Kasumi-1 (cell line): ENCODE measurements at regions not wholly inside any gene's neighbourhood (a gene's known extent, or its start where the extent isn't known, plus 50 kb on each side); places are given as distances from the start of the nearest gene placed in this dataset.

ENCODE experiments used
- DNase-seq, 2 experiments: peaks; one replicate each; lab custom pipeline; 2025; lab: John Stamatoyannopoulos, UW

DNA sequence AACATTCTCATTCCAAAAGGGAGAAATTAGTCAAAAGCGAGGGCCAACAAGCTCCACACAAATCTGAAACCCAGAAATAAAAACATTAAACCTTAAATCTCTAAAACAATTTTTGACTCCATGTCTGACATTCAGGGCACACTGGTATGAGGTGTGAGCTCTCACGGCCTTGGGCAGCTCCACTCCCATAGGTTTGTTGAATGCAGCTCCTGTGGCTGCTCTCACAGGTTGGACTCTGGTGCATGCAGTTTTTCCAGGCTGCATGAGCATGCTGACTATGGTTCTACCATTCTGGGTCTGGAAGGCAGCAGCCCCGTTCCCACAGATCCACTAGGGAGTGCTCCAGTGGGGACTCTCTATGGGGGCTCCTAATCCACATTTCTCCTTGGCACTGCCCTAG is 887.1 kb upstream of the GHITM start:
- DNase-seq = no peak

DNA sequence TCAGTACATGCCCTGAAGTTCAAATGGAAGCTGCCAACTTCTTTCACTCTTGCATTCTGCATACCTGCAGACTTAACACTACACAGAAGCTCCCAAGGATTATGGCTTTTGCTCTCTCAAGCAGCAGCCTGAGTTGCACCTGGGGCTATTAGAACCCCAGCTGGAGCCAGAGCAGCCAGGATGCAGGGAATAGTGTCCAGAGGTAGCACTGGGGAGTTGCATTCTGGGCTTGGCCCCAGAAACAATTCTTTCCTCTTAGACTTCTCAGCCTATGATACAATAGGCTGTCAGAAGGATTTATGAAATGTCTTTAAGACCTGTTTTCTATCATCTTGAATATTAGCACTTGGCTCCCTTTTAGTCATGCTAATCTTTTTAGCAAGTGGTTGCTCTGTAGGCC is 886.7 kb upstream of the GHITM start:
- DNase-seq = no peak

DNA sequence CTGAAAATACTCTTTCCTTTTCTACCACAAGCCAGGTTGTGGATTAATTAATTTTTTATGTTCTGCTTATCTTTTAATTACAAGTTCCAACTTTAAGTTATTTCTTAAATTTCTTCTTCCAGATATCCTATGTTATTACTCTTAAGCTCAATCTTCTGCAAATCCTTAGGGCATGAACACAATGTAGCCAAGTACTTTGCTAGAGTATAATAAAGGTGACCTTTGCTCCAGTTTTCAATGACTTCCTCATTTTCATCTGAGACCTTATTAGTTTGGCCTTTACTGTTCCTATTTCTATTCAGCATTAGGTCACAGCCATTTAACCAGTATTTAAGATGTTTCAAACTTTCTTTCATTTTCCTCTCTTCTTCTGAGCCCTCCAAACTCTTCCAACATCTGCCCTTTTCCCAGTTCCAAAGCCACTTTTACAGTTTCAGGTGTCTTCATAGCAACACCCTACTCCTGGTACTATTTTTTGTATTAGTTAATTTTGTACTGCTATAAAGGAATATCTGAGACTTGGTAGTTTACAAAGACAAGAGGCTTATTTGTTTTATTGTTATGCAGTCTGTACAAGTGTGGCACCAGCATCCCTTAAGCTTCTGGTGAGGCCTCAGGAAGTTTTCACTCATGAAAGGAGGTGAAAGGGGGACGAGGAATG is 886.2 kb upstream of the GHITM start:
- no peak for DNase-seq

DNA sequence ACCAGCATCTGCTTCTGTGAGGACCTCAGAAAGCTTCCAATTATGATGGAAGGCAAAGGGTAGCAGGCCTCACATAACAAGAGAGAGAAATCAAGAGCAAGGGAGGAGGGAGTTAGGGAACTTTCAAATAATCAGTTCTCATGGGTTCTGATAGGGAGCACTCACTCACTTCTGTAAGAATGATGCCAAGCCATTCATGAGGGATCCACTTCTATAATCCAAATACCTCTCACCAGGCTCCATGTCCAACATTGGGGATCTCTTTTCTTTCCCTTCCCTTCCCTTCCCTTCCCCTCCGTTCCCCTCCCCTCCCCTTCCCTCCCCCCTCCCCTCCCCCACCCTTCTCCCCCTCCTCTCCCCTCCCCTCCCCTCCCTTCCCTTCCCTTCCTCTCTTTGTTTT is 884.6 kb upstream of the GHITM start:
- no peak for DNase-seq

DNA sequence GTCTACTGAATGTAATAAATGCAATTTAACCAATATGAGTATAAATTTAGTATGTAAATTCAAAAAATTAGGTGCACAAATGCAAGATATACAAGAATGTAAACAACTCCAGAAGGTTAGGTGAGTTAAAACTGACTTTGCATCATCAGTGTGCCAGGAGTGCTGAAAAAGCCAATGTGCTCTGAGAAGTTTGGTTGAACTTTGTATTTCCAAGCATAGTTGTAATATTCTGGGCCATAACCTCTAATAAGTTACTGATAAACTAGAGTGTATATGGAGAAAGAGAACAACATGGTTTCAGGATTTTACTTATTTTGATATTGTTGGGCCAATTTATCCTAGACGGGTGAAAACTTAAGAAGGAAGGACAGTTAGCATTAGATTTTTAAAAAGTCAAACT is 876.9 kb upstream of the GHITM start:
- no peak for DNase-seq

DNA sequence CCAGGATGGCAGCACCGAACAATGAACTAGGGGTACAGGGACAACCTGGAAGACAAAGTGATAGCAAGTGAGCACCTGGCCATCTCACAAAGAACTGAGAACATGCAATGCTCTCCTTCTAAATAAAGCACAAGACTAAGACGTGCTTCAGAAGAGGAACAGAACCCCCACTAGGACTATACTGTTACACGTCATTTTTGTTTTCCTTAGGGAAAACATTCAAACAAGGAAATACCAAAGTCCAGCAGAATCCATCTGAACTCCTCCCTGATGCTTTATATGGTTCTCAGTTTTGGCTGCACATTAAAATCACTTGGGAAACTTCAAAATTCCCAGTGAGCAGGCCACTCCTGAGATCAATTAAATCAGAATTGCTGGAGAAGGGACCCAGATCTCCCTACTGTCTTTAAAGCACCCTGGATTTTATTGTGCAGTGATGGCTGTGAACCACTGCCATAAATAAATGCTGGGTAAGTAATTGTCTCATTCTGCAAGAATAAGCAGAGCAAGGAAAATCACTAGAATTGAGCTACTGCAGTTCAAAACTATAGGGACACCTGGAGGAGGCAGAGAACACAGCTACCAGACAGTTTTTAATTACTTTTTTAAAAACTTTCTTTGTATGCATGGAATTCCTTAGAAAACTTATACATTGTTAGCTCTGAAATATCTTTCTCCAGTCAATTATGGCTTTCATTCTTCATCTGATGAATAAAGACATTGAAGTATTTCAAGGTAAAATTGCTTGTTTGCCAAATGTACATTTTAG is 866.5 kb upstream of the GHITM start:
- DNase-seq = no peak

DNA sequence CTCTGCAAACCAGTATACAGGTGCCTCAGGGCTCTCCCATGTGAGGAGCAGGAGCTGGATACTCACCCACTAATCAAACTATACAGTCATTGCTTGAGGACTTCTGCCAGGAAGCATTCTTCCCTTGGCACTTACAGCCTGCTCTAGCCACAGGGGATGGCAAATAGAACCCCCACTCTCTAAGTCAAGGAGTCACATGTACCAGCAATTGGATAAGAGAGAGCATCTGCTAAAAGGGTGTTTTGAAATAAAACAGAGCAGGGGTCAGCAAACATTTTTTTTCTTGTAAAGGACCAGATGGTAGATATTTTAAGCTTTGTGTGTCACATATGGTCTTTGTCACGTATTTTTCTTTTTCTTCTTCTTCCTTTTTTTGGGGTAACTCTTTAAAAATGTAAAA is 865.2 kb upstream of the GHITM start:
- DNase-seq = no peak

DNA sequence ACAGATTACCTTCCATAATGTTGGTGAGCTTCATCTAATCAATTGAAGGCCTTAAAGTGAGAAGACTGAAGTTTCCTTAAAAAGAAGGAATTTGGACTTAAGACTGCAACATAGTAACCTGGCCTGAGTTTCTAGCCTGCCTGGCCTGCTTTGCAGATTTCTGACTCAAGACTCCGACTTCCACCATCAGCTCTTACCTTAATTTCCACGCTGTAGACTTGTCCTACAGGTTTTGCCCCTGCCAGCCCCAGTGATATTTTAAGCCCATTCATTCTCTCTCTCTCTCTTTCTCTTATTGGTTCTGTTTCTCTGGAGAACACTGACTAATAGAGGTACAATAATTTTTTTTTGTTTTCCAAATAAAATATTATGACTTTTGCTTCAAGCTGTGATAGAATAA is 862.3 kb upstream of the GHITM start:
- DNase-seq = no peak

DNA sequence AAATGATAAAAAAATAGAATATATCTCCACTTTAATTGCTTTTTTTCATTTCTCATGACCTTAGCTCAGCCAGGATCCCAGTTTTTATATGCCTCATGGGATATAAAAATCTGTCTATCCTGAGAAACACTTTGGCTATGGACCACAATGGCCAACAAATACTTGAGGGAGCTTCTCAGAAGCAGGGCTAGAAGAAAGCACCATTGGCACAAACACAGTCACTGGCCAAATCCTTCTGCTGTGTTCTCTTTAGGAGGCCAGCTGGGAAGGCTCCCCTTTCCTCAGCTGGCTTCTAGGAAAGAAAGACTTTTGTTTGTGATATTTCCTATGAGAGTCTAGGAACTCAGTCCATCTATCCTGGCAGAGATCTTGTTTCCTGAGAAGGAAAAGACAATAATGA is 856.2 kb upstream of the GHITM start:
- DNase-seq = no peak

DNA sequence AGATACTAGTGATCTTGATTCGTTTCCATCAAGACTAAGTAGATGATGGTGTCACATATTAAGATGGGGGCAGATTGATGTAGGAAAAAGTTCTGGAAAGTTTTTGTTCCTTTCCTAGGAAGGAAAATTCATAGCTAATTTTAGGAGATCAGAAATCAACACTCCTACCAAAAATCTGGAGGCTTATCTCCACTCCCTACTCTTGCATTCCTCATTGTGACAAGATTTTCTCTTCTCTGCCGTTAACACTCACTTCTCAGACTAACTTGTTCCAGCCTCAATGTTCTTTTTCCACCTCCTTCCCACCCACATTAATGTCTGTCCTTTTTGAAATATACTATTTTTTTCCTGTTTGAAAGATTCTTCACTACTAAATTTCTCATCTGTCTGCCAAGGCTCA is 851.9 kb upstream of the GHITM start:
- no peak for DNase-seq

DNA sequence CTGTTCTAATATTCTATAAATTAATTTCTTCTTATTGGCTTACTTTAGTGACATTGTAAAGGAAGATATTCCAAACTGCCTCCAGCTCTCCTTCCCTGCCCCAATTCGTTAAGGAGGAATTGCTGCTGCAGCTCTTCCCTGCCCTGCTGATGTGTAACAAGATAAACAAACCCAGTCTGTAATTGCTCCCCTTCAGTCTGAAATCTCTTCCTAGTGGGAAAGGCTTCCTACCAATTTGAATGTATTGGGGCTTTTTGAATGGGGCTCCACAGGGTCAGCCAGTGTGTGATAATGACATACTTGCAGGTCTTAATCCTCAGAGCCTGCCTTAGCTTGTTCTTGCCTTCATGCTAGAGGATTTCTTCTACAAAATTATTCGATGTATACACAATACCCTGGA is 849.9 kb upstream of the GHITM start:
- DNase-seq = no peak

DNA sequence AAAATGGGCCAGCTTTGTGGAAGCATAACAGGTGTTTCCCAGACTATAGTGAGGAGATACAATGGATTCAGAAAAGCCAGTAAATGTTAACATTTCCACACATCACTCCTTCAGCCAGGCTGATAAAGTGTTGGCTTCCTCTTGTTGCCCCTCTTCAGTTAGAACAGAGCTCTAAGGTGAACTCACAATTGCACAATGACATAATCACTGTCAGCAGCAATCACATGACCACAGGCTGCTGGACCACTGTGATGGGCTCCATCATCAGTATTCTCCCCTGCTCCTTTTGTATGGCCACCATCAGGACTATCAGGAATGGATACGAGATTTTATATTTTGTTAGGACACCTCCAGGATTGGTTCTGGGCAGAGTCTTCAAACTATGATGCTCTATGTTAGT is 849.4 kb upstream of the GHITM start:
- DNase-seq = no peak

DNA sequence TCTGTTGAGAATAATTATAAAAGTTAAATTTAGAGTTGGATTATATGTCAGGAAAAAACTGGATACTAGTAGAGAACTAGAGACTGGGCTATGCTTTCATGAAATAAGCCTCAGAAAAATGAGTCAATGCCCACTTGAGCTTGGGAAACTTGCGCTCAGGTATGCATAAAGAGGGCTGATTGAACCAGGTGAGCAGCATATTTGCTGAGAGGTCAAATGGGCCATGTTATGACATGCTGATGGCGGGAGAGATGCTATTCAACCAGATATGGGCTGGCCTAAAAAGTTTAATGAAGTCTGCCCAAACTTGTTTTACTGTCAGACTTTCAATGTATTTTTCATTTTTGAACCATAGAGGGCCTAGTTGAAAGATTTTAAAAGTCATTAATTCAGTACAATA is 837.6 kb upstream of the GHITM start:
- no peak for DNase-seq

DNA sequence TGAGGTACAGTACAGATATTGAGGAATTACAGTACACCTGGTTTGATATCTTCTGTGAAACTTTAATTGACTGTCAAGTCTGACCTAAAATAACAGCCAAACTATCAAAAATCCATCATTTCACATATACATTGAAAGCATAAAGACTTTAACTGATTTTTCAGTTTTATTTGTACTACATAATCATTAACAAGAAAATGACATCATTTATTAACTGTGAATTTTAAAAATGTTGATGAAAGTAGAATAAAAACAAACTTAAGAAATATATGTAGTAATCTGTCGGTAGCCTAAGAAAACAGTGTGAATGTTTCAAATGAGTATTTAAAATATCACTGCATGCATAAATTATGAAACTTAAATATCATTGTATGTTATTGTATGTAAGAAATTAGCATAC is 836.7 kb upstream of the GHITM start:
- DNase-seq = no peak

DNA sequence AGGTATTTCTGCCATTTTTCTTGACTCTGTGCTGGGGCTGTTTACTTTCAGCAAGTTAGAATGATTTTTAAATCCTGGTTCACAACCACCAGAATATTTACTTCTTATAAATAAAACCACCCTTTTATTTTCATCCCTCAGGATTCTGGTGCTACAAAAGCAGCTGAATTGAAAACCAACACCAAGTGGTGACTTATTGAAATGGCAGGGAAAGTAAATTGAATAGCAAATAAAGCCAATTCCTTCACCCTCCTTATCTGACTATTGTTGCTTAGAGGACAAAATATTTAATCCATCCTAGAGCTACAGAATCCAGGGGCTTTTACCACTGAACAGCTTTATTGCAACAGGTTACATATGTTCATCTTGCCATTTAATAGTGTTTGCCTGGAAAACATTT is 828.6 kb upstream of the GHITM start:
- no peak for DNase-seq

DNA sequence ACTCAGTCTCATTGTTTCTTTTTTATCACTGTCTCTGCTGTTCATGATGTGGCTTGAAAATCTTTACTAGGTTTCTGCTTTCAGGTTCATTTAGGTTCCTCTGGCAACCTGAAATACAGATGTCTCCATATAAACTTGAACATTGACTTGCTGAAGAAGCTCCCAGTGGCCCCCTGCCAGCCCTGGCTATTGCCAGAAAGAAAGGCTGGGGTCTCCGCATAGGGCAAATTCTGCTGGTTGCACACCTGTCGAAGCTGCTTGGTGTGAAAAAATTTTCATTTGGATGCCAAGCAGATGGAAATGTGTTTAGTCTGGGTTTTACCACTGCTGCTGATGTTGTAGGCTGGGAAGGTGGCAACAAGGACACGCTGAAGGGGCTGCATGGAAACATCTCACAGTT is 826.7 kb upstream of the GHITM start:
- no peak for DNase-seq

DNA sequence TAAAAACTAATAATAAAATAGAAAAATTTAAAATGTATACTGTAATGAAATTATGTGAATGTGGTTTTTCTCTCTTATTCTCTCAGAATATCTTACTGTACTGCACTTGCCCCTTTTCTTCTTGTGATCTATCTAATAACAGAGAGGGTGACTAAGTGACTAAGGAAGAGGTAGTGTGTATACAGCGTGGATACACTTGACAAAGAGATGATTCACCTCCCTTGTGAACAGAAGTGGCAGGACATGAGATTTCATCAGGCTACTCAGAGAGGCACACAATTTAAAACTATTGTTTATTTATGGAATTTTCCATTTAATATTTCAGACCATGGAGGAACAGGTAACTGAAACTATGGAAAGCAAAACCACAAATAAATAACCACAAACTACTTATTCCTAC is 806.6 kb upstream of the GHITM start:
- DNase-seq = no peak

DNA sequence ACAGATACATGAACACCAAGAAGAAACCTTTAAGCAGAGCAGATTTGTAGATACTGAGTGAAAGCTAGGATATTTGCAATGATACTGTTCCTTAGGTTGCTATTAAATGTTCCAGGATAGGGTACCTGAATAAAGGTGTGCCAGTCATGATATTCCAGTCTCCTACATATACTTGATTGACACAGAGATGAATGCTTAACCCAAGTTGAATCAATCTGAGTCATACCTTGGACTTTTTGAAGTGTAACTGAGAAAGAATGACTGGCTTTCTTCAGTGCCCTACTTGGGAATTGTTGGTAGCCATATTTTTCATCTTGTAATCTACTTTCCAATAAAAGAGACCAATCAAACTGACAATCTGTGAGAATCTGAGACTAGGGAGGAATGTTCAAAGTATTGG is 805.7 kb upstream of the GHITM start:
- DNase-seq = no peak

DNA sequence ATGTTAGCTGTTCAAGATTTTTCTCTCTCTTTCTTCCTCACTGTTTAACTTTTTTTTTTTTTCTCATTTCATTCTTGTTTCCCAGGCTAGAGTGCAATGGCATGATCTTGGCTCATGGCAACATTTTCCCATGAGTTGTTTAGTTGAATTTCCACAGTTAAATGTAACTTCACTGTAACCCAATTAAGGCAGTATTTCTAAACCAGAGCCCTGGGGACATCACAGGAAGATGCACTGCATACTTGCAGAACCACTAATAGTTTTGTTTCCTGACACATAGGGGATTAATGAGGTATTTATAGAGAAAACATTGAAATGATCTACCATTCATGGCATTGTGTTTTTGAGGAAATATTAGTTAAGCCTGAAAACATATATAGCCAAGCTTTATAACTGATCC is 795.6 kb upstream of the GHITM start:
- DNase-seq = no peak

DNA sequence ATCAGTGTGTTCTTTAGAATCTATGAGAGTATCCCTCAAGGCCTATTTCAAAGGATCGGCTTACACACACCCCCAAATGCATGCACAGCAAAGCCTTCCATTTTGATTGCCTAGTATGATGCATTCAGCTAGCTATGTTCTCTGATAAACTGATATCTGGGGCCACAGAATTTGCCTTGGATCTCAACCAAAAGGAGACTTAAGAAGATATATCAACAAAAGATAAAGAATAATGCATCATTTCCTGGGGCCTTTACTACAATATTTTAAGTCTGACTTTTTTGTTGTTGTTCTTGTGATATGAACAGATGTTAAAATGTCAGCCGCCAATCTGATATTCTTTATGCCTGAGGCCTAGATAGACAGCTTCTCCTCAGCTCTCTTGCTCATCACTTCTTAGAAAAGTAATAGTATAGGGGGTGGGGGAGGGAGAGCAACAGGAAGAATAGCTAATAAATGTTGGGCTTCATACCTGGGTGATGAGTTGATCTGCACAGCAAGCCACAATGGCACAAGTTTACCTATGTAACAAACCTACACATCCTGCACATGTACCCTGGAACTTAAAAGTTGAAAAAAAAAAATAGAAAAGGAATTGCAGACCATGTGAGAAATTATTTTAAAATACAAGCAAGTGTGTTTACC is 792.9 kb upstream of the GHITM start:
- no peak for DNase-seq

DNA sequence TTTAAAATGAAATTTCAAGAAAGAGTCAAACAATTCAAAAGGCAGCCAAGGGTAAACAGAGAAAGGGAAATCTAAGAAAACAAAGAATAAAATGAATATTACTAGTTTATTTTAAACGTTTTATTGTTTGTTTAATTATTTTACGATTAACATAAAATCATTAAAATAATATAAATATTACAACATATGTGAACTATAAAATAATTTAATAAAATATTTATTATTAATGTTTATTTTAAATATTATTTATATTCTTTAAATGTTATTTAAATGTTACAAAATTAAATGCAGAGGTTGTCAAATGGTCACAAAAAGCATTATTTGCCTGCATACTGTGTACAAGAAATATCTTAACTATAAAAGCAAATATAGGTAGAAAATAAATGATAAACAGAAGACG is 786.7 kb upstream of the GHITM start:
- no peak for DNase-seq

DNA sequence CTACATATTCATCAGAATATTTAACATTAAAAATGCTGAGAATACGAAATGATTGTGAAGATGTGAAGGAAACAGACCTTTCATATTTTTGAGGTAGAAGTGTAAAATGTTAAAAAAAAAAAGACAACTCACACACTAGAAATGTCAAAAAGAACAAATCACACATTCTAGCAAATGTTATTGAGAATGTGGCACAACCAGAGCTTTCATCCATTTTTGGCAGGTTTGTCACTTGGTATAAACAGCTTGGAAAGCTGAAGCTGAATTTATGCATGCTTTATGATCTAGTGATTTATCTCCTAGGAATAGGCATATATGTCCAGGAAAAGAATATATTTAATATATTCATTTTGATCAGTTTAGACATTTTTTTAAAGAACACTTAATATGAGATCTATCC is 784.9 kb upstream of the GHITM start:
- DNase-seq = no peak

DNA sequence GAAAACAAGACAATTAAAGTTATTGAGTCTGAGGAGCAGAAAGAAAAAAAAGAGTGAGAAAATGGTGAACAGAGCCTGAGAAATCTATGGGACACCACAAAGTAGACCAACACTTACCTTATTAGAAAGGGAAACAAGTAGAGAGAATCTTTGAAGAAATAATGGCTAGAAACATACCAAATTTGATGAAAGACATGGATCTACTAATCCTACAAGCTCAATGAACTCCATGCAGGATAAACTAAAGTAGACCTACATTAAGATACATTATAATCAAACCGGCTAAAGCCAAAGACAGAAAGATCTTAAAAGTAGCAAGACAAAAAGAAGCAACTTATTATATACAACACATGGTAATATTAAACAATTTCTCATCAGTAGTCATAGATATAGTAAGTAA is 782.3 kb upstream of the GHITM start:
- no peak for DNase-seq

DNA sequence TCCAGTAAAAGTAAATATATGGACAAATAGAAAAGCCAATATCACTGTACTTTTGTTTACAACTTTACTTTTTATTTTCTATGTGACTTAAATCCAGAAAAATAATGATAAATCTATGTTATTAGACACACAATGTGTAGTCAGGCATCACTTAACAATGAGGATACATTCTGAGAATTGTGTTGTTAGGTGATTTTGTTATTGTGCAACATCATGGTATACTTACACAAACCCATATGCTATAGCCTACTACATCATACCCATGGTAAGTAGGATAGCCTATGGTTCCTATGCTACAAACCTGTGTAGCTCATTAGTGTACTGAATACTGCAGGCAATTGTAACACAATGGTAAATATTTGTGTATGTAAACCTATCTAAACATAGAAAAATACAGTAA is 781.7 kb upstream of the GHITM start:
- no peak for DNase-seq
